K562 (cell line): ENCODE measurements at regions not wholly inside any gene's neighbourhood (a gene's known extent, or its start where the extent isn't known, plus 50 kb on each side); places are given as distances from the start of the nearest gene placed in this dataset.

ENCODE experiments used
- ATAC-seq: fragments of 200-7000 bp; cut with Tn5 transposase; 3 replicates; pipeline ENCODE4 v1.9.1; 2020; ENCODE audit warnings: moderate library complexity
- BruUV-seq: library from RNA; stranded (reverse); fragments of 400-500 nt; replicated peaks from 2 replicates; lab custom pipeline; 2021; lab: Mats Ljungman, UMichigan
- CTCF ChIA-PET: fragments of 300-600 bp; formaldehyde crosslinking; extraction: SDS; loops from one replicate; lab custom pipeline; 2021; ENCODE audit warnings: low intra/inter-chr PET ratio; lab: Yijun Ruan, JAX
- POLR2A ChIA-PET: fragments of 300-600, 350-650 bp; sonication (Branson Sonifier 250); formaldehyde crosslinking; extraction: SDS; loops from one replicate; lab custom pipeline; 2021; ENCODE audit warnings: antibody characterized with exemption, inconsistent platforms; lab: Yijun Ruan, JAX
- DNase-seq, 4 experiments: peaks; one replicate each; pipeline versions ENCODE4 v3.0.0 to v3.0.0-alpha.2; 2011 to 2018; ENCODE audit warnings: low spot score in 3 of 4, mixed read lengths in 3 of 4; ENCODE audit errors: extremely low read depth in 1 of 4
- FAIRE-seq: peaks from 2 replicates; lab custom pipeline; 2011; peaks lifted over from hg19 to GRCh38; lab: Jason Lieb, UNC
- H2AFZ ChIP-seq: 2 replicates; pipeline ENCODE4 v1.6.0; 2011; ENCODE audit warnings: low read depth, low read length, control low read depth, inconsistent platforms
- H3K27ac ChIP-seq: fragments of 200-600 bp; 3 replicates; pipeline ENCODE4 v1.8.0; 2011; ENCODE audit warnings: low read depth, mild to moderate bottlenecking, control low read depth, inconsistent platforms, low read length, moderate library complexity, mixed read lengths; ENCODE audit errors: extremely low read depth
- H3K27me3 ChIP-seq, 2 experiments: fragments of 300-600 bp in 1 of 2; 2 replicates in 1 of 2; 3 replicates in 1 of 2; pipeline versions ENCODE4 v1.6.0 to v1.8.0; 2011; ENCODE audit warnings: inconsistent platforms in 2 of 2, low read length in 2 of 2, mild to moderate bottlenecking in 1 of 2, mixed read lengths in 1 of 2, moderate library complexity in 1 of 2; ENCODE audit not compliant: control insufficient read depth in 2 of 2, insufficient read depth in 2 of 2
- H3K36me3 ChIP-seq: fragments of 300-600 bp; 3 replicates; pipeline ENCODE4 v1.8.0; 2011; ENCODE audit warnings: mild to moderate bottlenecking, low read length, inconsistent platforms; ENCODE audit not compliant: control insufficient read depth, insufficient read depth
- H3K4me1 ChIP-seq, 2 experiments: fragments of 200-600 bp in 1 of 2; replicated peaks in 1 of 2; 2 replicates in 1 of 2; 3 replicates in 1 of 2; pipeline versions ENCODE4 v1.5.1 to v1.8.0; 2011; ENCODE audit warnings: inconsistent platforms in 2 of 2, low read length in 2 of 2, mild to moderate bottlenecking in 1 of 2, mixed read lengths in 1 of 2, moderate library complexity in 1 of 2; ENCODE audit not compliant: control insufficient read depth in 2 of 2, insufficient read depth in 2 of 2
- H3K4me2 ChIP-seq: 2 replicates; pipeline ENCODE4 v1.6.1; 2011; ENCODE audit warnings: low read length, control low read depth, inconsistent platforms, mixed read lengths; ENCODE audit not compliant: insufficient read depth
- H3K4me3 ChIP-seq: fragments of 200-600 bp; sonication (generic), shearing (Covaris generic); 2 replicates; pipeline ENCODE4 v1.5.1; 2016; ENCODE audit warnings: control low read depth, inconsistent platforms
- H3K79me2 ChIP-seq: fragments of 200-600 bp; 3 replicates; pipeline ENCODE4 v1.8.0; 2011; ENCODE audit warnings: low read length, inconsistent platforms; ENCODE audit not compliant: control insufficient read depth, insufficient read depth
- H3K9ac ChIP-seq, 2 experiments: 2 replicates each; pipeline versions ENCODE4 v1.6.0 to v1.6.1; 2011; ENCODE audit warnings: low read depth in 2 of 2, low read length in 2 of 2, control low read depth in 1 of 2, inconsistent platforms in 1 of 2, mild to moderate bottlenecking in 1 of 2, mixed read lengths in 1 of 2; ENCODE audit not compliant: insufficient read depth in 1 of 2
- H3K9me1 ChIP-seq: one replicate; pipeline ENCODE4 v1.6.0; 2011; ENCODE audit warnings: inconsistent platforms, mild to moderate bottlenecking, low read length, moderate library complexity; ENCODE audit not compliant: control insufficient read depth, insufficient read depth
- H3K9me3 ChIP-seq: replicated peaks from 2 replicates; pipeline ENCODE4 v1.5.1; 2011; ENCODE audit warnings: low read depth, low read length, inconsistent platforms; ENCODE audit not compliant: control insufficient read depth, insufficient read depth
- H4K20me1 ChIP-seq: replicated peaks from 2 replicates; pipeline ENCODE4 v1.6.1; 2011; ENCODE audit warnings: low read length, inconsistent platforms, mixed read lengths; ENCODE audit not compliant: control insufficient read depth, insufficient read depth
- ARID1B ChIP-seq: fragments of 450-650 bp; IDR thresholded peaks from 2 replicates; pipeline ENCODE4 v1.6.1; 2016; ENCODE audit warnings: antibody characterized with exemption, mild to moderate bottlenecking, inconsistent platforms
- BRD4 ChIP-seq: fragments of 200-600 bp; sonication (generic); IDR thresholded peaks from 2 replicates; pipeline ENCODE4 v1.6.1; 2017; ENCODE audit warnings: inconsistent platforms
- CBFA2T2 ChIP-seq: fragments of 450-650 bp; conservative IDR thresholded peaks from 2 replicates; pipeline ENCODE4 v1.6.1; 2017; ENCODE audit warnings: mild to moderate bottlenecking
- CBFA2T3 ChIP-seq: fragments of 450-650 bp; IDR thresholded peaks from 2 replicates; pipeline ENCODE4 v1.6.1; 2017
- DACH1 ChIP-seq: fragments of 450-650 bp; IDR thresholded peaks from 2 replicates; pipeline ENCODE4 v1.6.1; 2018; ENCODE audit not compliant: partially characterized antibody
- HDAC1 ChIP-seq, 2 experiments: fragments of 450-650 bp; IDR thresholded peaks; 2 replicates each; pipeline ENCODE4 v1.6.1; 2016 to 2017; ENCODE audit warnings: inconsistent platforms in 1 of 2, mild to moderate bottlenecking in 1 of 2, moderate library complexity in 1 of 2
- HDAC8 ChIP-seq: fragments of 450-650 bp; IDR thresholded peaks from 2 replicates; pipeline ENCODE4 v1.6.1; 2016; ENCODE audit warnings: mild to moderate bottlenecking, missing genetic modification characterization, moderate library complexity, missing compliant biosample characterization
- HES1 ChIP-seq: fragments of 450-650 bp; IDR thresholded peaks from 2 replicates; pipeline ENCODE4 v1.6.1; 2016; ENCODE audit warnings: low read depth, mild to moderate bottlenecking, moderate library complexity
- MTA2 ChIP-seq: fragments of 450-650 bp; IDR thresholded peaks from 2 replicates; pipeline ENCODE4 v1.6.1; 2016; ENCODE audit warnings: low read depth
- NCOA6 ChIP-seq: fragments of 450-650 bp; IDR thresholded peaks from 2 replicates; pipeline ENCODE4 v1.6.1; 2017; ENCODE audit warnings: mild to moderate bottlenecking
- NCOR1 ChIP-seq: fragments of 450-650 bp; IDR thresholded peaks from 2 replicates; pipeline ENCODE4 v1.6.1; 2016; ENCODE audit warnings: mild to moderate bottlenecking, moderate library complexity
- NELFE ChIP-seq: IDR thresholded peaks from 2 replicates; pipeline ENCODE4 v1.6.1; 2011; ENCODE audit warnings: mild to moderate bottlenecking; ENCODE audit not compliant: insufficient read depth, insufficient read length
- PHTF2 ChIP-seq: fragments of 250-450 bp; sonication (Bioruptor Pico); IDR thresholded peaks from 2 replicates; pipeline ENCODE4 v1.5.0; 2021; ENCODE audit warnings: mild to moderate bottlenecking
- RCOR1 ChIP-seq, 2 experiments: IDR thresholded peaks; 2 replicates each; pipeline ENCODE4 v1.6.1; 2012; ENCODE audit warnings: low read depth in 2 of 2, low read length in 2 of 2, borderline replicate concordance in 1 of 2, improper control_type of control experiment in 1 of 2
- SMAD2 ChIP-seq: fragments of 150-350 bp; IDR thresholded peaks from 2 replicates; pipeline ENCODE4 v1.6.1; 2014; ENCODE audit warnings: low read depth, mild to moderate bottlenecking, low read length
- SNRNP70 ChIP-seq: fragments of 200-400 bp; formaldehyde crosslinking; optimal IDR thresholded peaks from 2 replicates; pipeline ENCODE3; 2017; ENCODE audit warnings: low read depth, low read length
- SOX6 ChIP-seq: fragments of 450-650 bp; IDR thresholded peaks from 2 replicates; pipeline ENCODE4 v1.6.1; 2014; ENCODE audit warnings: mild to moderate bottlenecking
- TAL1 ChIP-seq: fragments of 450-650 bp; IDR thresholded peaks from 2 replicates; pipeline ENCODE4 v1.6.1; 2016; ENCODE audit warnings: mild to moderate bottlenecking
- TBL1XR1 ChIP-seq, 2 experiments: IDR thresholded peaks; 2 replicates each; pipeline ENCODE4 v1.6.1; 2012; ENCODE audit warnings: improper control_type of control experiment in 2 of 2, low read length in 2 of 2, mild to moderate bottlenecking in 1 of 2
- TCF3 ChIP-seq: sonication (generic); formaldehyde crosslinking; IDR thresholded peaks from 2 replicates; pipeline ENCODE4 v1.4.0; 2020; ENCODE audit warnings: mild to moderate bottlenecking, missing genetic modification reagents
- TEAD4 ChIP-seq, 2 experiments: sonication (generic) in 1 of 2; formaldehyde crosslinking in 1 of 2; IDR thresholded peaks; 2 replicates each; pipeline versions ENCODE4 v1.6.1 to v1.8.0; 2012 to 2022; ENCODE audit warnings: borderline replicate concordance in 1 of 2, inconsistent platforms in 1 of 2, low read length in 1 of 2, mild to moderate bottlenecking in 1 of 2, missing genetic modification reagents in 1 of 2
- ZFP1 ChIP-seq: fragments of 450-650 bp; formaldehyde crosslinking; IDR thresholded peaks from 2 replicates; pipeline ENCODE4 v1.4.0; 2020; ENCODE audit warnings: mild to moderate bottlenecking, mixed read lengths
- ZNF740 ChIP-seq, 3 experiments: fragments of 200-800 bp in 1 of 3; sonication (Bioruptor generic) in 1 of 3; sonication (generic) in 1 of 3; formaldehyde crosslinking in 1 of 3; IDR thresholded peaks; 2 replicates each; pipeline versions ENCODE4 v1.6.1 to v1.8.0; 2016 to 2022; ENCODE audit warnings: mild to moderate bottlenecking in 2 of 3, missing compliant biosample characterization in 2 of 3, missing genetic modification characterization in 2 of 3, missing genetic modification reagents in 1 of 3
- WGBS: fragments of 100-300 bp; shearing (Covaris generic); methylation state at CpG from one replicate; pipeline ENCODE4 v1.1.6; 2016; ENCODE audit warnings: low coverage, mixed read lengths; ENCODE audit not compliant: insufficient coverage; ENCODE audit errors: missing lambda C conversion rate; 5-methylcytosine and 5-hydroxymethylcytosine counted together
- in situ Hi-C: fragments of 300-500 bp; cut with MboI; formaldehyde crosslinking; loops from 4 replicates; pipeline ENCODE4 v1.15.0; 2018; ENCODE audit warnings: inconsistent platforms, mixed read lengths
- intact Hi-C: fragments of 100-400 bp; cut with micrococcal nuclease; formaldehyde crosslinking; loops from 2 replicates; pipeline ENCODE4 v1.14.2; 2022

- no TSS peak for BruUV-seq
Observed at GRCh38 chr19:28010656-28011055, 1202.3 kb downstream of the UQCRFS1 start.

More at GRCh38 chr19:28010656-28011055, 1202.3 kb downstream of the UQCRFS1 start:
- no peak for TF ChIP-seq NCOA6
- TF ChIP-seq DACH1: no peak
- no peak for TF ChIP-seq SMAD2
- TF ChIP-seq TCF3 (CRISPR knock-in tag): peak; percentile 9; the same call in 1 of the 2 replicates
- peak in 1 of 2 experiments; percentile 39; a peak in 1 of 4 replicates for TF ChIP-seq RCOR1 (IDR thresholded peaks at IDR 0.05; ENCODE audit: borderline replicate concordance in 1 of 2, low read depth in 2 of 2, low read length in 2 of 2)
- no peak for TF ChIP-seq ZFP1 (CRISPR knock-in tag)
- no peak for TF ChIP-seq BRD4
- peak; percentile 69 for TF ChIP-seq CBFA2T3
- TF ChIP-seq TBL1XR1 (IDR thresholded peaks at IDR 0.05; ENCODE audit: low read length in 2 of 2): no peak
- 0 out of 2 replicates have a peak, but pooled peaks have one; percentile 41 for TF ChIP-seq MTA2
- peak; percentile 69 for TF ChIP-seq TAL1
- TF ChIP-seq HDAC1 (IDR thresholded peaks at IDR 0.05): no peak
- peak; percentile 69; the same call in 1 of the 2 replicates for TF ChIP-seq HES1
- no peak for TF ChIP-seq SNRNP70
- TF ChIP-seq NCOR1: 0 out of 2 replicates have a peak, but pooled peaks have one; percentile 17
- no peak for TF ChIP-seq HDAC8 (tag)
- no peak for TF ChIP-seq PHTF2
- TF ChIP-seq SOX6: 0 out of 2 replicates have a peak, but pooled peaks have one; percentile 22
- TF ChIP-seq ZNF740 (CRISPR knock-in tag; IDR thresholded peaks at IDR 0.05): no peak
- TF ChIP-seq ZNF740 (tag; IDR thresholded peaks at IDR 0.05): no peak
- TF ChIP-seq TEAD4 (IDR thresholded peaks at IDR 0.05; ENCODE audit: low read length): peak; percentile 76
- TF ChIP-seq TEAD4 (CRISPR knock-in tag; IDR thresholded peaks at IDR 0.05; ENCODE audit: borderline replicate concordance): no peak
- no peak for TF ChIP-seq NELFE
- TF ChIP-seq ARID1B: peak; percentile 35
- peak; percentile 51 for TF ChIP-seq CBFA2T2
- ATAC-seq: no peak
- Histone ChIP-seq H3K9me1 (no peaks in the 10 kb centered on the region), H3K79me2 (no peaks in the 10 kb centered on the region), H2AFZ (no peak overlapping the region), H4K20me1 (no peaks in the 10 kb centered on the region), H3K27ac (no peak overlapping the region), H3K27me3 (no peaks in the 10 kb centered on the region), H3K36me3 (no peaks in the 10 kb centered on the region), H3K4me2 (no peak overlapping the region), H3K9me3 (no peaks in the 10 kb centered on the region), H3K9ac (no peak overlapping the region), H3K4me1 (no peaks in the 10 kb centered on the region), H3K4me3 (no peak overlapping the region)
- FAIRE-seq: no peak
- 0% methylated on average over 6 of the region's 6 CpGs for WGBS
- intact Hi-C loops (no loop called here), in situ Hi-C loops (no loop called here)
- ChIA-PET CTCF (no interaction called here), POLR2A (no interaction called here)
- peak in 3 of 4 experiments; percentile 10 to 14 (median 13) for DNase-seq
